HCT116 (cell line): ENCODE measurements at regions not wholly inside any gene's neighbourhood (a gene's known extent, or its start where the extent isn't known, plus 50 kb on each side); places are given as distances from the start of the nearest gene placed in this dataset.

Experiments used
- ATAC-seq: fragments of 200-7000 bp; cut with Tn5 transposase; 2 replicates; pipeline ENCODE4 v1.9.1; 2020; ENCODE audit warnings: mild to moderate bottlenecking, moderate library complexity
- BruUV-seq: library from RNA; stranded (reverse); fragments of 400-500 nt; replicated peaks from 2 replicates; lab custom pipeline; 2021; lab: Mats Ljungman, UMichigan
- CTCF ChIA-PET: fragments of 300-600 bp; sonication (Branson Sonifier 250); formaldehyde crosslinking; loops from one replicate; lab custom pipeline; 2021; ENCODE audit warnings: antibody characterized with exemption; lab: Charles Lee
- POLR2A ChIA-PET: fragments of 300-600, 350-600 bp; sonication (Branson Sonifier 250); formaldehyde crosslinking; loops from one replicate; lab custom pipeline; 2021; ENCODE audit warnings: antibody characterized with exemption; lab: Charles Lee
- RAD21 ChIA-PET, 2 experiments: fragments of 300-600 bp; sonication (Branson Sonifier 250); formaldehyde crosslinking; loops; one replicate each; lab custom pipeline; 2023; ENCODE audit warnings: low total read pairs in 2 of 2; ENCODE audit not compliant: uncharacterized antibody in 2 of 2, unreplicated experiment in 2 of 2, low non-redundant PET in 1 of 2; lab: Charles Lee
- DNase-seq: peaks from one replicate; pipeline ENCODE4 v3.0.0-alpha.2; 2010; ENCODE audit warnings: low read depth, low spot score
- H2AFZ ChIP-seq: fragments of 200-600 bp; shearing (Covaris generic), sonication (generic); 2 replicates; pipeline ENCODE4 v1.6.1; 2017; ENCODE audit warnings: low read depth, mixed run types, mixed read lengths, antibody characterized with exemption, low read length; ENCODE audit not compliant: poor library complexity, severe bottlenecking
- H3K27ac ChIP-seq: 2 replicates; pipeline ENCODE4 v1.5.1; 2012; ENCODE audit warnings: low read depth, low read length
- H3K27me3 ChIP-seq: fragments of 200-600 bp; sonication (generic); 2 replicates; pipeline ENCODE4 v1.6.1; 2016; ENCODE audit warnings: mixed run types, low read length, mixed read lengths; ENCODE audit not compliant: insufficient read depth
- H3K36me3 ChIP-seq, 2 experiments: fragments of 200-500 bp in 1 of 2; fragments of 200-600 bp in 1 of 2; sonication (Bioruptor generic) in 1 of 2; sonication (generic) in 1 of 2; 2 replicates each; pipeline versions ENCODE4 v1.5.1 to v1.6.1; 2014 to 2016; ENCODE audit warnings: low read length in 2 of 2, inconsistent platforms in 1 of 2, mixed read lengths in 1 of 2, mixed run types in 1 of 2; ENCODE audit not compliant: insufficient read depth in 2 of 2, control insufficient read depth in 1 of 2
- H3K4me1 ChIP-seq, 2 experiments: fragments of 200-600 bp in 1 of 2; sonication (generic) in 1 of 2; 2 replicates each; pipeline versions ENCODE4 v1.5.1 to v1.6.1; 2012 to 2017; ENCODE audit warnings: low read length in 2 of 2, inconsistent platforms in 1 of 2, mild to moderate bottlenecking in 1 of 2, mixed read lengths in 1 of 2, mixed run types in 1 of 2, moderate library complexity in 1 of 2; ENCODE audit not compliant: insufficient read depth in 2 of 2, control insufficient read depth in 1 of 2
- H3K4me2 ChIP-seq: fragments of 200-600 bp; sonication (generic); 2 replicates; pipeline ENCODE4 v1.6.1; 2017; ENCODE audit warnings: mixed run types, low read length, mixed read lengths
- H3K4me3 ChIP-seq, 2 experiments: fragments of 200-600 bp in 1 of 2; sonication (generic) in 1 of 2; replicated peaks in 1 of 2; 2 replicates each; pipeline ENCODE4 v1.5.1; 2011 to 2016; ENCODE audit warnings: low read length in 2 of 2, control low read depth in 1 of 2, low read depth in 1 of 2, mild to moderate bottlenecking in 1 of 2, mixed read lengths in 1 of 2, mixed run types in 1 of 2
- H3K79me2 ChIP-seq: fragments of 200-600 bp; sonication (generic); 2 replicates; pipeline ENCODE4 v1.6.1; 2017; ENCODE audit warnings: mild to moderate bottlenecking, mixed run types, low read length, moderate library complexity, mixed read lengths; ENCODE audit not compliant: insufficient read depth
- H3K9ac ChIP-seq: fragments of 200-600 bp; sonication (generic); 2 replicates; pipeline ENCODE4 v1.6.1; 2016; ENCODE audit warnings: low read length, mixed read lengths
- H3K9me2 ChIP-seq: fragments of 200-600 bp; sonication (generic), shearing (Covaris generic); 2 replicates; pipeline ENCODE4 v1.6.1; 2017; ENCODE audit warnings: mixed run types, mild to moderate bottlenecking, moderate library complexity; ENCODE audit not compliant: insufficient read depth
- H3K9me3 ChIP-seq, 2 experiments: fragments of 200-500 bp in 1 of 2; fragments of 200-600 bp in 1 of 2; sonication (Bioruptor generic) in 1 of 2; sonication (generic) in 1 of 2; 2 replicates each; pipeline ENCODE4 v1.6.1; 2014 to 2017; ENCODE audit warnings: low read length in 2 of 2, mixed read lengths in 2 of 2, inconsistent platforms in 1 of 2, low read depth in 1 of 2, mild to moderate bottlenecking in 1 of 2, mixed run types in 1 of 2, moderate library complexity in 1 of 2; ENCODE audit not compliant: control insufficient read depth in 1 of 2, insufficient read depth in 1 of 2
- H4K20me1 ChIP-seq: fragments of 200-600 bp; sonication (generic), shearing (Covaris generic); 2 replicates; pipeline ENCODE4 v1.6.1; 2017; ENCODE audit warnings: mixed run types, mild to moderate bottlenecking, moderate library complexity; ENCODE audit not compliant: insufficient read depth
- ELF1 ChIP-seq: IDR thresholded peaks from 2 replicates; pipeline ENCODE4 v1.6.1; 2012; ENCODE audit warnings: low read depth, borderline replicate concordance
- EZH2 ChIP-seq: fragments of 200-600 bp; sonication (generic); IDR thresholded peaks from 2 replicates; pipeline ENCODE4 v1.6.1; 2017; ENCODE audit warnings: antibody characterized with exemption, mixed run types
- EZH2phosphoT487 ChIP-seq: fragments of 200-600 bp; IDR thresholded peaks from 2 replicates; pipeline ENCODE4 v1.6.1; 2018; ENCODE audit warnings: antibody characterized with exemption, borderline replicate concordance
- FOSL1 ChIP-seq: IDR thresholded peaks from 2 replicates; pipeline ENCODE4 v1.6.1; 2012; ENCODE audit warnings: low read depth
- POLR2AphosphoS5 ChIP-seq: IDR thresholded peaks from 2 replicates; pipeline ENCODE4 v1.6.1; 2011; ENCODE audit warnings: mild to moderate bottlenecking, low read depth, low read length, moderate library complexity
- RAD21 ChIP-seq: IDR thresholded peaks from 2 replicates; pipeline ENCODE4 v1.6.1; 2012; ENCODE audit warnings: low read depth, mild to moderate bottlenecking
- SIN3A ChIP-seq: IDR thresholded peaks from 2 replicates; pipeline ENCODE4 v1.6.1; 2012; ENCODE audit warnings: low read depth
- ZFX ChIP-seq: fragments of 450-650 bp; IDR thresholded peaks from 2 replicates; pipeline ENCODE4 v1.6.1; 2017
- intact Hi-C: fragments of 100-400 bp; cut with micrococcal nuclease; formaldehyde crosslinking; loops from 2 replicates; pipeline ENCODE4 v1.10.0; 2022
- TF ChIP-seq, protein P1 (sequence below): IDR thresholded peaks from 2 replicates; pipeline ENCODE4 v1.6.1; 2012
- TF ChIP-seq, protein P2 (sequence below): IDR thresholded peaks from 2 replicates; pipeline ENCODE4 v1.6.1; 2012; ENCODE audit warnings: low read depth
- TF ChIP-seq, protein P3 (sequence below): IDR thresholded peaks from 2 replicates; pipeline ENCODE4 v1.6.1; 2011; ENCODE audit warnings: mild to moderate bottlenecking, low read length, moderate library complexity; ENCODE audit not compliant: insufficient replicate concordance; ENCODE audit errors: extremely low read depth
- TF ChIP-seq, protein P4 (sequence below), 3 experiments: fragments of 200-600 bp in 1 of 3; sonication (generic) in 1 of 3; IDR thresholded peaks in 2 of 3; conservative IDR thresholded peaks in 1 of 3; 2 replicates each; pipeline ENCODE4 v1.5.1; 2012 to 2017; ENCODE audit warnings: low read depth in 2 of 3, low read length in 2 of 3, antibody characterized with exemption in 1 of 3, borderline replicate concordance in 1 of 3, control low read depth in 1 of 3, mild to moderate bottlenecking in 1 of 3, mixed read lengths in 1 of 3, mixed run types in 1 of 3, moderate library complexity in 1 of 3; ENCODE audit not compliant: insufficient read depth in 1 of 3

DNA sequence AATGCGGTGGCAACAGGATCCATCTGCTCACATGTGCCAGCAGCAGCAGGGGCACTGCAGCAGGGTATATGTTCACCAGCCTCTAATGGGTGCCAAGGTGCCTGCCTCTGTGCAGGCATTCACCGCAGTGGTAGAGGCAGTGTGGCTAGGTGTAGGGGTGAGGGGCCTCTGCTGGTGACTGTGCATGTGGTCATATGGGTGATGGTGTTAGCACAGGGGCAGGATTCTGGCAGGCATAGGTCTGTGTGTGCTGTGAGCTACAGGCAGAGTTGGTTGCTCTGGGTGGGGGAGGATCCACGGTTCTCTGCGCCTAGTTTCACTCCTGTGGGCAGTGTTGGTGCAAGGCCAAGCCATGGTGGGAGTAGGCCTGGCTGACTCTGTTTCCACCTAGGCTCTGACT, 566.5 kb upstream of the GNPDA2 start:
- H3K4me3 ChIP-seq = no peak overlapping the region
- ATAC-seq (no peak), DNase-seq (no peak)
- no peaks in the 10 kb centered on the region for H3K79me2 ChIP-seq
- TF ChIP-seq, protein P1, sequence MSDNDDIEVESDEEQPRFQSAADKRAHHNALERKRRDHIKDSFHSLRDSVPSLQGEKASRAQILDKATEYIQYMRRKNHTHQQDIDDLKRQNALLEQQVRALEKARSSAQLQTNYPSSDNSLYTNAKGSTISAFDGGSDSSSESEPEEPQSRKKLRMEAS = no peak
- TF ChIP-seq, protein P2, sequence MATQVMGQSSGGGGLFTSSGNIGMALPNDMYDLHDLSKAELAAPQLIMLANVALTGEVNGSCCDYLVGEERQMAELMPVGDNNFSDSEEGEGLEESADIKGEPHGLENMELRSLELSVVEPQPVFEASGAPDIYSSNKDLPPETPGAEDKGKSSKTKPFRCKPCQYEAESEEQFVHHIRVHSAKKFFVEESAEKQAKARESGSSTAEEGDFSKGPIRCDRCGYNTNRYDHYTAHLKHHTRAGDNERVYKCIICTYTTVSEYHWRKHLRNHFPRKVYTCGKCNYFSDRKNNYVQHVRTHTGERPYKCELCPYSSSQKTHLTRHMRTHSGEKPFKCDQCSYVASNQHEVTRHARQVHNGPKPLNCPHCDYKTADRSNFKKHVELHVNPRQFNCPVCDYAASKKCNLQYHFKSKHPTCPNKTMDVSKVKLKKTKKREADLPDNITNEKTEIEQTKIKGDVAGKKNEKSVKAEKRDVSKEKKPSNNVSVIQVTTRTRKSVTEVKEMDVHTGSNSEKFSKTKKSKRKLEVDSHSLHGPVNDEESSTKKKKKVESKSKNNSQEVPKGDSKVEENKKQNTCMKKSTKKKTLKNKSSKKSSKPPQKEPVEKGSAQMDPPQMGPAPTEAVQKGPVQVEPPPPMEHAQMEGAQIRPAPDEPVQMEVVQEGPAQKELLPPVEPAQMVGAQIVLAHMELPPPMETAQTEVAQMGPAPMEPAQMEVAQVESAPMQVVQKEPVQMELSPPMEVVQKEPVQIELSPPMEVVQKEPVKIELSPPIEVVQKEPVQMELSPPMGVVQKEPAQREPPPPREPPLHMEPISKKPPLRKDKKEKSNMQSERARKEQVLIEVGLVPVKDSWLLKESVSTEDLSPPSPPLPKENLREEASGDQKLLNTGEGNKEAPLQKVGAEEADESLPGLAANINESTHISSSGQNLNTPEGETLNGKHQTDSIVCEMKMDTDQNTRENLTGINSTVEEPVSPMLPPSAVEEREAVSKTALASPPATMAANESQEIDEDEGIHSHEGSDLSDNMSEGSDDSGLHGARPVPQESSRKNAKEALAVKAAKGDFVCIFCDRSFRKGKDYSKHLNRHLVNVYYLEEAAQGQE = no peak
- no peak for TF ChIP-seq SIN3A
- ChIA-PET RAD21 (no interaction called here), CTCF (no interaction called here), POLR2A (no interaction called here)
- no peaks in the 10 kb centered on the region for H3K27me3 ChIP-seq
- no peaks in the 10 kb centered on the region for H3K9me2 ChIP-seq
- H4K20me1 ChIP-seq = no peaks in the 10 kb centered on the region
- intact Hi-C loops = no loop called here
- H3K9me3 ChIP-seq = peaks cover 7 to 20% of the 10 kb centered on the region in 2 experiments; a peak in 2 of 4 replicates
- H3K27ac ChIP-seq = no peak overlapping the region
- H3K4me1 ChIP-seq = no peaks in the 10 kb centered on the region
- H3K4me2 ChIP-seq = no peak overlapping the region
- H3K9ac ChIP-seq = no peak overlapping the region
- H3K36me3 ChIP-seq = no peaks in the 10 kb centered on the region
- no TSS peak for BruUV-seq
- no peak overlapping the region for H2AFZ ChIP-seq

DNA sequence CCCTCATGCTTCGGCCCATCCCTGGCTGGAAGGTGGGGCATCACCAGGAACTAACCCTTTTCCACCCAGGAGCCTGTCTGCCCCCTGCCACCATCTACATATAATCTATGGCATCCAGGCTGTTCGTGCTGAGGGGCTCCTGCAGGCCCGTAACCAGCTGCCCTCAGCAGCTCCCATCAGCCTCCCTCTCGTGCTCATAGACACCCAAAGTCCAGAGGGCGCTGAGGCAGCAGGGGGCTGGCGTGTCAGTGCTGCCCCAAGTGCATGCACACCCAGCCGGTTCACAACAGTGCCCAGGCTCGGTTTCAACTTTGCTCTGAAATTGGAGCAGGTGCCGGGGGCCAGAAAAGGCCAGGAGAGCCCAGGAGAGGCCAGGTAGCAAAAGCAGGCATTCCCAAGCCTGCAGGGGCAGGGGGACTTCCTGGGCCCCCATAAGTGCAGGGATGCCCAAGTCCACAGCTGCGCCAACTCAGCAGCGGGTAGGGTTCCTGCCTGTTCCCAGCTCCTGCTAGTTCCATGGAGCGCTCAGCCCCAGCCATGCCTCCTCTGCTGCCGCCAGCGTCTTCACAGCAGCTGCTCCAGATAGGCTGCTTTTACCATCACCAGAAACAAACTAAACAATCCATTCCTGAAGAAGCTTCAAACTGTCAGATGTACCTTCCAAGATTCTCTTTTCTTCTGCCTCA, 558.2 kb upstream of the GNPDA2 start:
- RAD21 ChIA-PET = no interaction called here
- Histone ChIP-seq H3K36me3 (no peaks in the 10 kb centered on the region), H3K4me2 (no peak overlapping the region), H3K27me3 (no peaks in the 10 kb centered on the region), H2AFZ (no peak overlapping the region), H3K4me3 (no peak overlapping the region), H3K9me3 (peaks cover 3 to 9% of the 10 kb centered on the region in 2 experiments; a peak in 2 of 4 replicates), H3K9ac (no peak overlapping the region), H3K4me1 (no peaks in the 10 kb centered on the region), H3K9me2 (no peaks in the 10 kb centered on the region), H3K27ac (no peak overlapping the region), H4K20me1 (no peaks in the 10 kb centered on the region), H3K79me2 (no peaks in the 10 kb centered on the region)
- DNase-seq = no peak
- POLR2A ChIA-PET = no interaction called here
- intact Hi-C loops = no loop called here
- BruUV-seq = no TSS peak
- ATAC-seq = no peak
- CTCF ChIA-PET = no interaction called here
- TF ChIP-seq FOSL1 (no peak), POLR2AphosphoS5 (no peak), EZH2phosphoT487 (no peak), RAD21 (no peak), SIN3A (no peak), ELF1 (no peak), EZH2 (no peak), ZFX (no peak)
- TF ChIP-seq, protein P3, sequence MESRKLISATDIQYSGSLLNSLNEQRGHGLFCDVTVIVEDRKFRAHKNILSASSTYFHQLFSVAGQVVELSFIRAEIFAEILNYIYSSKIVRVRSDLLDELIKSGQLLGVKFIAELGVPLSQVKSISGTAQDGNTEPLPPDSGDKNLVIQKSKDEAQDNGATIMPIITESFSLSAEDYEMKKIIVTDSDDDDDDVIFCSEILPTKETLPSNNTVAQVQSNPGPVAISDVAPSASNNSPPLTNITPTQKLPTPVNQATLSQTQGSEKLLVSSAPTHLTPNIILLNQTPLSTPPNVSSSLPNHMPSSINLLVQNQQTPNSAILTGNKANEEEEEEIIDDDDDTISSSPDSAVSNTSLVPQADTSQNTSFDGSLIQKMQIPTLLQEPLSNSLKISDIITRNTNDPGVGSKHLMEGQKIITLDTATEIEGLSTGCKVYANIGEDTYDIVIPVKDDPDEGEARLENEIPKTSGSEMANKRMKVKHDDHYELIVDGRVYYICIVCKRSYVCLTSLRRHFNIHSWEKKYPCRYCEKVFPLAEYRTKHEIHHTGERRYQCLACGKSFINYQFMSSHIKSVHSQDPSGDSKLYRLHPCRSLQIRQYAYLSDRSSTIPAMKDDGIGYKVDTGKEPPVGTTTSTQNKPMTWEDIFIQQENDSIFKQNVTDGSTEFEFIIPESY = no peak
- TF ChIP-seq, protein P4, sequence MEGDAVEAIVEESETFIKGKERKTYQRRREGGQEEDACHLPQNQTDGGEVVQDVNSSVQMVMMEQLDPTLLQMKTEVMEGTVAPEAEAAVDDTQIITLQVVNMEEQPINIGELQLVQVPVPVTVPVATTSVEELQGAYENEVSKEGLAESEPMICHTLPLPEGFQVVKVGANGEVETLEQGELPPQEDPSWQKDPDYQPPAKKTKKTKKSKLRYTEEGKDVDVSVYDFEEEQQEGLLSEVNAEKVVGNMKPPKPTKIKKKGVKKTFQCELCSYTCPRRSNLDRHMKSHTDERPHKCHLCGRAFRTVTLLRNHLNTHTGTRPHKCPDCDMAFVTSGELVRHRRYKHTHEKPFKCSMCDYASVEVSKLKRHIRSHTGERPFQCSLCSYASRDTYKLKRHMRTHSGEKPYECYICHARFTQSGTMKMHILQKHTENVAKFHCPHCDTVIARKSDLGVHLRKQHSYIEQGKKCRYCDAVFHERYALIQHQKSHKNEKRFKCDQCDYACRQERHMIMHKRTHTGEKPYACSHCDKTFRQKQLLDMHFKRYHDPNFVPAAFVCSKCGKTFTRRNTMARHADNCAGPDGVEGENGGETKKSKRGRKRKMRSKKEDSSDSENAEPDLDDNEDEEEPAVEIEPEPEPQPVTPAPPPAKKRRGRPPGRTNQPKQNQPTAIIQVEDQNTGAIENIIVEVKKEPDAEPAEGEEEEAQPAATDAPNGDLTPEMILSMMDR (IDR thresholded peaks at IDR 0.05 in 2 of 3, conservative IDR thresholded peaks at IDR 0.05 in 1 of 3; ENCODE audit: borderline replicate concordance in 1 of 3, insufficient read depth in 1 of 3, low read depth in 2 of 3, low read length in 2 of 3) = no peak
